ENCODE measurements at regions not wholly inside any gene's neighbourhood (a gene's known extent, or its start where the extent isn't known, plus 50 kb on each side); places are given as distances from the start of the nearest gene placed in this dataset.

GRCh38 chr1:95408507-95409136, 174.6 kb downstream of the RWDD3 start:
- POLR2A ChIA-PET (ENCODE audit: unreplicated experiment) = interaction anchor here (0.7 kb wide), 1 partner anchor 217 kb away, joined by 4 read pairs; no protein-coding TSS in a partner anchor
- H3K27ac ChIP-seq (ENCODE audit: low read length) = no peak overlapping the region
- H3K9me2 ChIP-seq (replicated peaks; ENCODE audit: low read length) = no peaks in the 10 kb centered on the region
- H3K27me3 ChIP-seq (ENCODE audit: low read length) = peaks cover 46% of the 10 kb centered on the region
- no peaks in the 10 kb centered on the region for H3K79me2 ChIP-seq (ENCODE audit: low read length)
- no TSS peak for BruUV-seq (replicated peaks)
- H3K36me3 ChIP-seq (ENCODE audit: low read depth, low read length) = no peaks in the 10 kb centered on the region
- H3F3A ChIP-seq (ENCODE audit: low read length, unreplicated experiment) = no peaks in the 10 kb centered on the region
- H3K4me1 ChIP-seq (ENCODE audit: insufficient read depth, low read length) = no peaks in the 10 kb centered on the region
- no peaks in the 10 kb centered on the region for H4K20me1 ChIP-seq (ENCODE audit: low read length)
- DNase-seq (no peak), ATAC-seq (no peak)
- H2AFZ ChIP-seq (ENCODE audit: low read length) = no peak overlapping the region
- CTCF ChIA-PET = no interaction called here
- no peak overlapping the region for H3K9ac ChIP-seq (ENCODE audit: low read length)
- H3K9me3 ChIP-seq (ENCODE audit: low read length) = no peaks in the 10 kb centered on the region
- TF ChIP-seq CTCF (conservative IDR thresholded peaks at IDR 0.05; ENCODE audit: low read depth, low read length) (no peak), EZH2phosphoT487 (IDR thresholded peaks at IDR 0.05; ENCODE audit: borderline replicate concordance, low read length) (no peak), EZH2 (IDR thresholded peaks at IDR 0.05; ENCODE audit: low read length, unreplicated experiment) (no peak)
- no peak overlapping the region for H3K4me3 ChIP-seq (ENCODE audit: low read length)
- intact Hi-C loops (cut with micrococcal nuclease) = no loop called here
- H3K4me2 ChIP-seq (ENCODE audit: low read length) = no peak overlapping the region

DNA sequence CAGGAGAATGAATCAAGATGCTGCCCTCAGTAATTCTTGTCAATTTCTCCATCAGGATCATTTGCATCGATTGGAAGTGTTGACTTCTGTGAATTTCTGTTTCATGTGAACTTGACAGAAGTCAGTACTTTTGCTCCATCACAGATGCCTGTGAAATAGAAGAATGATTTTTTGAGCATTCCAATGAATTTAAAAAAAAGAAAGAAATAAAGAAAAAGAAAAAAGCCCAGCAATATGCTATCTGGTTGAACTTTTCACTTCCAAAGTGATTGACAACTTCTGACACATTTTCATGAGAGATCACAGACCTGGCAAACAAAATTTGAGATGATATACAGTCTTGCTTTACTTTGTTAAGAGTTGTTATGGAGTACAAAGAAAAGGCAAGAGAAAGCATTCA, 175.3 kb downstream of the RWDD3 start:
- no peaks in the 10 kb centered on the region for H3F3A ChIP-seq (ENCODE audit: low read length, unreplicated experiment)
- no peak overlapping the region for H3K4me3 ChIP-seq (ENCODE audit: low read length)
- BruUV-seq (replicated peaks) = no TSS peak
- H4K20me1 ChIP-seq (ENCODE audit: low read length) = no peaks in the 10 kb centered on the region
- no peak overlapping the region for H3K4me2 ChIP-seq (ENCODE audit: low read length)
- no peak for TF ChIP-seq EZH2phosphoT487 (IDR thresholded peaks at IDR 0.05; ENCODE audit: borderline replicate concordance, low read length)
- no peak for TF ChIP-seq EZH2 (IDR thresholded peaks at IDR 0.05; ENCODE audit: low read length, unreplicated experiment)
- no peak for TF ChIP-seq CTCF (conservative IDR thresholded peaks at IDR 0.05; ENCODE audit: low read depth, low read length)
- H3K27me3 ChIP-seq (ENCODE audit: low read length) = peaks cover 46% of the 10 kb centered on the region
- DNase-seq = no peak
- no peaks in the 10 kb centered on the region for H3K36me3 ChIP-seq (ENCODE audit: low read depth, low read length)
- no peak overlapping the region for H3K9ac ChIP-seq (ENCODE audit: low read length)
- H3K79me2 ChIP-seq (ENCODE audit: low read length) = no peaks in the 10 kb centered on the region
- intact Hi-C loops (cut with micrococcal nuclease) = no loop called here
- POLR2A ChIA-PET (ENCODE audit: unreplicated experiment) = no interaction called here
- H2AFZ ChIP-seq (ENCODE audit: low read length) = no peak overlapping the region
- no peak for ATAC-seq
- no peak overlapping the region for H3K27ac ChIP-seq (ENCODE audit: low read length)
- no peaks in the 10 kb centered on the region for H3K9me3 ChIP-seq (ENCODE audit: low read length)
- no peaks in the 10 kb centered on the region for H3K9me2 ChIP-seq (replicated peaks; ENCODE audit: low read length)
- CTCF ChIA-PET = no interaction called here
- no peaks in the 10 kb centered on the region for H3K4me1 ChIP-seq (ENCODE audit: insufficient read depth, low read length)

DNA sequence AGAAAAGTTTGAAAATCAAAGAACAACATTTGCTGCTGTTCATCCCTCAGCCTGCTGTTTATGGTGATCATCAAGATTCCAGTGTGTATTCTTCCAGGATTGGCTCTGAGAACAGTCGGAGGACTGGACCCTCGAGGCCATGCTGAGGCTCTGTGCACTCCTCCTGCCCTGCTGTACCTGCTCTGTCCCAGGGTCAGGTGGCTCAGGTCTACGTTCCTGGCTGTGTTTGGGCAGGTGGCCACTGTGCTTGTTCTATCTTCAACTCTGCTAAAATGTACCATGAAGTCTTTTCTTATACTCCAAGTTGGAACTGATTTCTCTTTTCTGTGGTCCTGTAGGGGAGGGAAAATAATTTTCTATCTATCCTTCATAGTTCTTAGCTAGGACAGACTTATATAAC, 175.9 kb downstream of the RWDD3 start:
- H3K9ac ChIP-seq (ENCODE audit: low read length) = no peak overlapping the region
- ATAC-seq (no peak), DNase-seq (no peak)
- no peak overlapping the region for H2AFZ ChIP-seq (ENCODE audit: low read length)
- H3K27me3 ChIP-seq (ENCODE audit: low read length) = peaks cover 46% of the 10 kb centered on the region
- no peaks in the 10 kb centered on the region for H3K79me2 ChIP-seq (ENCODE audit: low read length)
- no peak overlapping the region for H3K4me2 ChIP-seq (ENCODE audit: low read length)
- H3K36me3 ChIP-seq (ENCODE audit: low read depth, low read length) = no peaks in the 10 kb centered on the region
- no peak overlapping the region for H3K27ac ChIP-seq (ENCODE audit: low read length)
- no peaks in the 10 kb centered on the region for H3F3A ChIP-seq (ENCODE audit: low read length, unreplicated experiment)
- intact Hi-C loops (cut with micrococcal nuclease) = no loop called here
- H3K9me3 ChIP-seq (ENCODE audit: low read length) = no peaks in the 10 kb centered on the region
- no peaks in the 10 kb centered on the region for H4K20me1 ChIP-seq (ENCODE audit: low read length)
- H3K4me3 ChIP-seq (ENCODE audit: low read length) = no peak overlapping the region
- H3K4me1 ChIP-seq (ENCODE audit: insufficient read depth, low read length) = no peaks in the 10 kb centered on the region
- ChIA-PET POLR2A (ENCODE audit: unreplicated experiment) (no interaction called here), CTCF (no interaction called here)
- H3K9me2 ChIP-seq (replicated peaks; ENCODE audit: low read length) = no peaks in the 10 kb centered on the region
- BruUV-seq (replicated peaks) = no TSS peak
- no peak for TF ChIP-seq CTCF (conservative IDR thresholded peaks at IDR 0.05; ENCODE audit: low read depth, low read length)
- TF ChIP-seq EZH2 (IDR thresholded peaks at IDR 0.05; ENCODE audit: low read length, unreplicated experiment) = no peak
- no peak for TF ChIP-seq EZH2phosphoT487 (IDR thresholded peaks at IDR 0.05; ENCODE audit: borderline replicate concordance, low read length)
